ENCODE measurements at regions not wholly inside any gene's neighbourhood (a gene's known extent, or its start where the extent isn't known, plus 50 kb on each side); places are given as distances from the start of the nearest gene placed in this dataset.

GRCh38 chr16:16857012-16857411 lies 478.1 kb downstream of the NPIPA7 start:
- TF ChIP-seq CTCF (IDR thresholded peaks at IDR 0.05; ENCODE audit: low read depth, low read length, missing input control) (no peak), ZBTB33 (IDR thresholded peaks at IDR 0.05) (no peak), HNF4G (IDR thresholded peaks at IDR 0.05) (no peak), RXRA (IDR thresholded peaks at IDR 0.05) (no peak), RAD21 (IDR thresholded peaks at IDR 0.05) (no peak)

All from liver (tissue), 3 donors.